Neural crest cell (in vitro differentiated cells): ENCODE measurements at regions not wholly inside any gene's neighbourhood (a gene's known extent, or its start where the extent isn't known, plus 50 kb on each side); places are given as distances from the start of the nearest gene placed in this dataset.
A peak's percentile ranks its signal among the peaks of the same experiment; 100 is the strongest.

Experiments
- DNase-seq: peaks from one replicate; pipeline ENCODE4 v3.0.0; 2021; ENCODE audit warnings: low read depth, mixed read lengths, low spot score
- H3K27ac Mint-ChIP-seq: one replicate; pipeline ENCODE4 v1.8.0; 2021; ENCODE audit warnings: mild to moderate bottlenecking, mixed read lengths; ENCODE audit not compliant: unreplicated experiment
- H3K27me3 Mint-ChIP-seq: 2 replicates; pipeline ENCODE4 v1.8.0; 2021; ENCODE audit warnings: low read depth, mild to moderate bottlenecking, mixed read lengths
- H3K36me3 Mint-ChIP-seq: 2 replicates; pipeline ENCODE4 v1.8.0; 2021; ENCODE audit warnings: low read depth, mild to moderate bottlenecking, mixed read lengths
- H3K4me1 Mint-ChIP-seq: 2 replicates; pipeline ENCODE4 v1.8.0; 2021; ENCODE audit warnings: mixed read lengths
- H3K4me3 Mint-ChIP-seq: one replicate; pipeline ENCODE4 v1.8.0; 2021; ENCODE audit warnings: mild to moderate bottlenecking, mixed read lengths
- H3K9me3 Mint-ChIP-seq: 2 replicates; pipeline ENCODE4 v1.8.0; 2021; ENCODE audit warnings: mixed read lengths
- TF ChIP-seq, protein P1 (sequence below): fragments of 200-600 bp; sonication (generic); conservative IDR thresholded peaks from 2 replicates; pipeline ENCODE4 v1.5.0; 2021; ENCODE audit warnings: antibody characterized with exemption, mild to moderate bottlenecking

DNA sequence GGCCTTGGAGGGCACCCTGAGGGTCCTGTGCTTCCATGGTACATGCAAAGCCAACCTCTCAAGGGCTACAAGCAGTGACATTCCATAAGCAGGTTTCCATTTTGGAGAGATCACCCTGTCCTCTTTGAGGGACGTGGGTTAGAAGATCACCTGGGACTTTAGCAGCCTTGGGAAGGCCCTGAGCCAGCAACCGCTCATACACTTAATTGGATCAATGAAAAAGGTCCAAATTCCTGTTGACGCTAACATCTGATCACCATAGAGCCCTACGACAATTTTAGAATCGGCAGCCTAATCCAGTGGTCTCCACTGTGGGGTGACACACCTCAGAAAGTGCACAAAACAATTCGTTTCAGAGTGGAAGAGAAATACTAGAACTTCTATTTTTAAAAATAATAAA lies 196.0 kb upstream of the NR3C1 start:
- TF ChIP-seq, protein P1, sequence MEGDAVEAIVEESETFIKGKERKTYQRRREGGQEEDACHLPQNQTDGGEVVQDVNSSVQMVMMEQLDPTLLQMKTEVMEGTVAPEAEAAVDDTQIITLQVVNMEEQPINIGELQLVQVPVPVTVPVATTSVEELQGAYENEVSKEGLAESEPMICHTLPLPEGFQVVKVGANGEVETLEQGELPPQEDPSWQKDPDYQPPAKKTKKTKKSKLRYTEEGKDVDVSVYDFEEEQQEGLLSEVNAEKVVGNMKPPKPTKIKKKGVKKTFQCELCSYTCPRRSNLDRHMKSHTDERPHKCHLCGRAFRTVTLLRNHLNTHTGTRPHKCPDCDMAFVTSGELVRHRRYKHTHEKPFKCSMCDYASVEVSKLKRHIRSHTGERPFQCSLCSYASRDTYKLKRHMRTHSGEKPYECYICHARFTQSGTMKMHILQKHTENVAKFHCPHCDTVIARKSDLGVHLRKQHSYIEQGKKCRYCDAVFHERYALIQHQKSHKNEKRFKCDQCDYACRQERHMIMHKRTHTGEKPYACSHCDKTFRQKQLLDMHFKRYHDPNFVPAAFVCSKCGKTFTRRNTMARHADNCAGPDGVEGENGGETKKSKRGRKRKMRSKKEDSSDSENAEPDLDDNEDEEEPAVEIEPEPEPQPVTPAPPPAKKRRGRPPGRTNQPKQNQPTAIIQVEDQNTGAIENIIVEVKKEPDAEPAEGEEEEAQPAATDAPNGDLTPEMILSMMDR, result no peak
- no peaks in the 10 kb centered on the region for H3K36me3 Mint-ChIP-seq
- H3K9me3 Mint-ChIP-seq, result peaks cover 5% of the 10 kb centered on the region
- H3K4me1 Mint-ChIP-seq, result no peaks in the 10 kb centered on the region
- no peak for DNase-seq
- H3K27ac Mint-ChIP-seq, result no peak overlapping the region
- H3K4me3 Mint-ChIP-seq, result no peak overlapping the region
- no peaks in the 10 kb centered on the region for H3K27me3 Mint-ChIP-seq

DNA sequence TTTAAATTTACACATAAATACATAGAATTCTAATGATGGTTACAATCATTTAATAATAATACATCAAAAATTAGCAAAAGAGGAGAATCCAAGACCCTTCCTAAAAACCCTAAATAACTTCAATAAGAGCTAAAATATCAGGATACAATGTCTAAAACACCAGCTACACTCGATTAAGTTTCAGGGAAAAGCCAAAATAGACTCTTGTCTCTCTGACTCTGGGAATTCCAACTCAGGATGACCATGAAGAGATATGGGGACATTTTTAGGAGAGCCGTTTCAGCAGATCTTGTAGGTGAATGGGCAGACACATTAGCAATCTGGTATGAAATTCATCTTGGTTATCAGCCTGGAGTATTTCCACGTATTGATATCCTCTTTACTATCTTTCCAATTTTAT lies 193.3 kb upstream of the NR3C1 start:
- Mint-ChIP-seq H3K9me3 (peaks cover 2% of the 10 kb centered on the region), H3K4me1 (peaks cover 4% of the 10 kb centered on the region), H3K36me3 (no peaks in the 10 kb centered on the region), H3K27me3 (no peaks in the 10 kb centered on the region), H3K27ac (no peak overlapping the region), H3K4me3 (no peak overlapping the region)
- no peak for DNase-seq
- TF ChIP-seq, protein P1, result no peak

DNA sequence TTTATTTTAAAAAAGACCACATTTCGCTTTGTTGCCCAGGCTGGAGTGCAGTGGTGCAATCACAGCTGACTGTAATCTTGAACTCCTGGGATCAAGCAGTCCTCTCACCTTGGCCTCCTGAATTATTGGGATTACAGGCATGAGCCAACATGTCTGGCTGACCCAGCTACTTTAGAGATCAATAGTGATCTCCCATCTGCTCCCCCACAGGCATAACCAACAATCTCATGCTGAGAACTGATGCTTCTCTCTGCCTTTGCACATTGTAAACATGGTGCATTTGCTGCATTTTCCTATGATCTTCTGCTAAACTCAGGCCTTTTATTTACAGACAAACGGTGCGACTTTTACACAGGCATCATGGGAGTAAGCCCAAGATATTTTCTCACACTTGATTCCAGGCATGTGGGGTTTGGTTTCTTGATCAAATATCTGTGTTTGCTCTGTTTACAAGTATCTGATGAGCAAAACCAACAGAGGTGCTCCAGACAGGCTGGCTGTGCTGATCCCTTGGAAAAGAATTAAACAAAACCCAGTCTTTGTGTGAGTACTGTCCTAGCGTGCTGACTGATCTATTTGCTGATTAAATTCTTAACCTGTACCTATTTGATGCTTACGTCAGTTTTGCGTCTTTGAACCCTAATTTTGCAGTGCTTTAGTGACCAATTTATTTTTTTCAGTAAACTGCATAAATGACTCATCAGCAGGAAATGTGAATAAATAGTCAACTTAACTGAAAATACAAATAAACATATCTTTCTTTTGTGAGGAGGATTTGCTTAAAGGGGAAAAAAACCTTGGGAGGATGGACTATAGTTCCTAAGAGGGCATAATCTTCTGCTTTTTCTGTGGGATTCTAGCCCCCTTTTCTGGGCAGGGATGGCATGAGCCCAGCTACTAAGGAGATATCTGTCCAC lies 191.7 kb upstream of the NR3C1 start:
- H3K9me3 Mint-ChIP-seq, result peaks cover 2% of the 10 kb centered on the region
- H3K27me3 Mint-ChIP-seq, result no peaks in the 10 kb centered on the region
- H3K36me3 Mint-ChIP-seq, result no peaks in the 10 kb centered on the region
- TF ChIP-seq, protein P1, result no peak
- peaks cover 4% of the 10 kb centered on the region for H3K4me1 Mint-ChIP-seq
- H3K27ac Mint-ChIP-seq, result no peak overlapping the region
- DNase-seq, result no peak
- H3K4me3 Mint-ChIP-seq, result no peak overlapping the region

DNA sequence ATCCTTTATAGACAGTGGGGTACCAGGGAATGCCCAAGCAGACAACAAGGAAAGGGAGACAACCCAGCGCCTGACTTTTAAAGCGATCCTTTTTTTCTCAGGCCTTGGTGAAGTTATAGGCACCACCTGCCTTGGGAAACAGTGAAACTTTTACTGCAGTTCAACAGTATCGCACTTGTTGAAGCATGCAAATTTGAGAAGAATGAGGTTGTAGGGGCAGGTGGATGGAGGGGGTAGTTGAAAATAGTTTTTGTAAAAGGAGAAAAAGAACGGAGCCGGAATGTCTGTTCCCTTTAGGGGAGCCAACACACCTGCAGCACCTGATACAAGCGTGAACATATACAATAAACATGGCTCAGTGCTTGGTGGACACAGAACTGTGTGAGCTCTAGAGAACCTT lies 190.2 kb upstream of the NR3C1 start:
- Mint-ChIP-seq H3K9me3 (peaks cover 2% of the 10 kb centered on the region), H3K4me3 (no peak overlapping the region), H3K36me3 (no peaks in the 10 kb centered on the region), H3K27ac (no peak overlapping the region), H3K27me3 (no peaks in the 10 kb centered on the region), H3K4me1 (peaks cover 4% of the 10 kb centered on the region)
- no peak for DNase-seq
- TF ChIP-seq, protein P1, result no peak

DNA sequence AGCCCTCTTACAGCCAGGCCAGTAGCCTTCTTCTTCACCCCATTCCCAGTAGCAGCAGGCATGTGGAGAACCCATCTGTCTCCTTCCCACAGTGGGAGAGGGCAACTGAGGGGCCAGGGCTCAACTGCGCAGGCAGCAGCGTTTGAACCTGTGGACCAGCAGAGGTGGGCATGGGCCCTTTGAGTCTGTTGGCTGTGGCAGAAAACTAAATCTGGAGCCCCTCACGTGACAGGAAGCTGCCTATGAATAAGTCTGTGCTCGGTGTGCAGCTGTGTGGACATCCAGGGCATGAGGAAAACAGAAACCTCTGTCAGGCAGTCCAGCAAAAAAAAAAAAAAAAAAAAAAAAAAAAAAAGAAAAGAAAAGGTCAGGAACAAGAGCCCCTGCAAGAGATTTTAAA lies 189.2 kb upstream of the NR3C1 start:
- H3K36me3 Mint-ChIP-seq, result no peaks in the 10 kb centered on the region
- TF ChIP-seq, protein P1, result no peak
- no peak overlapping the region for H3K27ac Mint-ChIP-seq
- H3K27me3 Mint-ChIP-seq, result no peaks in the 10 kb centered on the region
- peaks cover 2% of the 10 kb centered on the region for H3K9me3 Mint-ChIP-seq
- no peak overlapping the region for H3K4me3 Mint-ChIP-seq
- DNase-seq, result peak; percentile 2
- peaks cover 4% of the 10 kb centered on the region for H3K4me1 Mint-ChIP-seq
